HG03378 (cell line): ENCODE measurements at regions not wholly inside any gene's neighbourhood (a gene's known extent, or its start where the extent isn't known, plus 50 kb on each side); places are given as distances from the start of the nearest gene placed in this dataset.

ENCODE experiments used
- ATAC-seq: cut with Tn5 transposase; IDR thresholded peaks from one replicate; pipeline ENCODE4 v1.9.1; 2021; ENCODE audit warnings: mild to moderate bottlenecking, moderate library complexity; ENCODE audit not compliant: unreplicated experiment

GRCh38 chr3:159600291-159600690, 388.3 kb upstream of the IL12A start:
- ATAC-seq: no peak

- ATAC-seq: no peak
Observed at GRCh38 chr3:159604151-159604581, 384.5 kb upstream of the IL12A start.

- ATAC-seq: no peak
Observed at GRCh38 chr3:159605101-159605500, 383.5 kb upstream of the IL12A start.

GRCh38 chr3:159605776-159606175, 382.9 kb upstream of the IL12A start:
- no peak for ATAC-seq

GRCh38 chr3:159607856-159608255, 380.8 kb upstream of the IL12A start:
- ATAC-seq: no peak

DNA sequence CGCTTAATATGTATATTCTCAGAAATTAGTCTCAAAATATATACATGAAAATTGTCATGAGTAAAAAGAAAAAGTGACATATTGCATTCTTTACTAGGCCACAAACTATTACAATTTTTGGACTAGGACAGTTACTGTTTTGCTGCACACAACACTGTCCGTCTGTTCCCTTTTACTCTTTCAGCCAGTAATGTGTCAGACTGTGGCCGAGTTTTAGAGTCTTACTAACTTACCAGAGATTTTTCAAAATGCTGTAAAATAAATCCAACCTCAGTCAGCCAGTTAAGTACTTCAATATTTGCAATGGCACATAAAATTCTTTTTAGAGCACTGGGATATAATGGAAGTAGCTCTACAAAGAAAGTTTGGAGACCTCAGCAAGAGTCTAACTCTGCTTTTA, 380.3 kb upstream of the IL12A start:
- no peak for ATAC-seq

GRCh38 chr3:159609625-159610024, 379.0 kb upstream of the IL12A start:
- ATAC-seq: no peak

- no peak for ATAC-seq
Observed at GRCh38 chr3:159616234-159616825, 372.3 kb upstream of the IL12A start.

GRCh38 chr3:159619341-159619885, 369.2 kb upstream of the IL12A start:
- no peak for ATAC-seq

DNA sequence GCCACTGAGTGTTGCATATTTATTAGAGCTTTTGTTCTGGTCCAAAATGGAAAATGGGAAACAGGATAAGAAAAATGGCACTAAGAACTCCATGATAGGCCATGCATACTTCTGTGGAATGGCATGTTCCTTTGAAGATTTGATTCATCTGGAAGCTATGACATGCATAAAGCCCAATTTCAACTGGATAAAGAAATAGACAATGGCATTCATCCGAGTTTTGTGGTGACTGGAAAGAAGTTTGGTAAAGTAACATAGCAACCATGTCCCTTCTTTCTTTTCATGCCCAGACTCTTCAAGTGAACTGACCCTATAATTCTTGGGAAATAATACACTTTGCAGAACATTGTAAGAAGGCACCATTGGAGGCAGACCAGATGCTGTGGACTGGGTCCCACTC, 368.4 kb upstream of the IL12A start:
- no peak for ATAC-seq

- no peak for ATAC-seq
Observed at GRCh38 chr3:159620873-159621272, 367.8 kb upstream of the IL12A start.

GRCh38 chr3:159624616-159625015, 364.0 kb upstream of the IL12A start:
- no peak for ATAC-seq

DNA sequence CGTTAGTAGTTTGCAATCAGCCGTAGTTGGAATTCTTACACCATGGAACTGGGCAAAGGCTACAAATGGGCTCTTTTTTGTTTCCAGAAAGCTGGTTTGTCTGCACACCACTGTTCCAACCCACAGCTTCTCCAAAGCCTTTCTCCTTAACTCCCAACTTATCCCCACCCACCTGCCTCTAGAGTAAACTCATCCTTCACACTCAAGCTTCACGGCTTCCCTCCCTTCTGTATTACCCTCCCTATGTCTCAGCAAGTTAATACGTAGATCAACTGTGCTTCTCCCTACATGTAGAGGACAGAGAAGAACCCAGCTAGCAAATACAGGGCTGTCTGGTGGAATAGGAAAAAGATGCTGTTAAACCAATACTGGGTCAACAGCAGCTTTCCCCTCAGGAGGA, 363.0 kb upstream of the IL12A start:
- ATAC-seq: no peak

DNA sequence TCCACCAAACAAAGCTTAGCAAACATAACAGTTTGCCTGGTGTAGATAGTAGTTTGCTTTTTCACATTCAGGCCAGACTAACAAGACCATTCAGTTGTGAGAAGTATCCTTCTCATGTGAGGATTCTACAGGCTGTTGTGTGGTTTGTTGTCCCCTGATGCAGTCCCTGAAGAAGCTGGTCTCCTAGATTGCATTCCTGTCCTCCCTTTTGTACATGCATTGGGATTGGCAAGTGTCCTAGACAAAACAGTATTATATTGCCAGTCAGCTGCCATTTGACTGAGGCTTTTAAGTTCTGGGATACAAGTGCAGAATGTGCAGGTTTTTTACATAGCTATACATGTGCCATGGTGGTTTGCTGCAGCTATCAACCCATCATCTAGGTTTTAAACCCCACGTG, 362.0 kb upstream of the IL12A start:
- no peak for ATAC-seq

DNA sequence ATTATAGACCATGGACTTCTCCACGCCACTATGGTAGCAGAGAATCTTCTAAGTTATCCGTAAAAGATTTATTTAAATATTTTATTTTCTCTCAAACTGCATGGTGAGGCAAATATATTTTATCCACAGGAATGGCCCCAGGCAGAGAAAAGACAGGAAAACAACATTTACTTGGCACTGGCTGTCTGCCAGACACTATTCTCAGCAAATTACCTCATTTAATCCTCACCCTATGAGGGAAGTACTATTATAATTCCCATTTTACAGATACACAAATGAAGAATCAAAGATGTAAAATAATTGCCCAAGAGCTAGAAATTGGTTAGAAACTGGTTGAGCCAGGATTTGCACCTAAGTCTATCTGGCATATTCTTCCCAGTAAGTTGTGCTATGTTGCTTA, 361.4 kb upstream of the IL12A start:
- no peak for ATAC-seq

- no peak for ATAC-seq
Observed at GRCh38 chr3:159627634-159628033, 361.0 kb upstream of the IL12A start.

- ATAC-seq: no peak
Observed at GRCh38 chr3:159629329-159630084, 359.1 kb upstream of the IL12A start.

GRCh38 chr3:159631226-159631625, 357.4 kb upstream of the IL12A start:
- ATAC-seq: no peak

- ATAC-seq: no peak
Observed at GRCh38 chr3:159632128-159632527, 356.5 kb upstream of the IL12A start.

- ATAC-seq: no peak
Observed at GRCh38 chr3:159632851-159633250, 355.8 kb upstream of the IL12A start.

DNA sequence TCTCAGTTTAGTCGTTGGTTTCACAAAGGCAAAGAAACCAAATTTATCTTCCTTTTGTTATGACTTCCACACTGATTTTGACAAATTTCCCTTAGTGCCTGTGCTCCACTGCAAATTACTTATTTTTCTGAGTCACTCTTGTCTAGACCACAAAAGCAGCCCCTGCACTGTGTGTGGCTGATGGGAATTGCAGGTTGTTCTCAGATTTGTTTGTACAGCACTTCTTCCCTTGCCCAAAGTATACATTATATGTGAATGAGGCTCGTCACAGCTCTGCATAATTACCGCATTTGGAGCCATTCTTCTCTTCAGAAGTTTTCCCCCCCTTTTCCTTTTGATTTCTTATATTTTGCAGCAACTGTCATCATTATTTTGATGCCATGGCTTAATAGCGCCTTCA, 354.2 kb upstream of the IL12A start:
- ATAC-seq: no peak

DNA sequence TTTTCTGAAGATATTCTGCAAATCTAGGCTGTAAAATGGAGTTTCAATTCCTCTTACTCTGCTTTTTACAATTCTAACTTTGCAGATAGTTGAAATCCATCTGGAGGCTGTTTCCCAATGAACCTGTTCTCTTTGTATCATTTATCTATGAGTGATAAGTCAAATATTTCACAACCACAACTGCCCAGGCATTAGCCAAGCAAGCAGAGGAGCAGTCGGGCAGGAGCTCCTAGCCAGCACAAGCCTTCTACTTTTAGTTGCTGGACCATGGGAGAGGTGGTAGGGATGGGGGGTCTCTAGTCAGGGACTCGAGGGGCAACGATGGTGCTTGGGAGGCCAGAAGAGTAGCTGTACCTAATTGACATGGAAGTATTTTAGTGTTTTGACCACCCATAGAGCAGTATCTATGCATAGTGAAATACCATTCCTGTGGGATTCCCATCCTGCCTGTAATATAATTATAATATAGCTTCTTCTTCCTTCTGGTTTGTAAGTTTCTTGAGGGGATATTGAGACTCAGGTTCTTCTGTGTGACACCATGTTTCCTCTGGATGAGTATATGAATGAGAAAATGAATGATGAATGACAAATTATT, 353.5 kb upstream of the IL12A start:
- no peak for ATAC-seq
